H9 (cell line): ENCODE measurements at regions not wholly inside any gene's neighbourhood (a gene's known extent, or its start where the extent isn't known, plus 50 kb on each side); places are given as distances from the start of the nearest gene placed in this dataset.

Source experiments
- DNase-seq: peaks from one replicate; pipeline ENCODE4 v3.0.0-alpha.2; 2017
- H2AFZ ChIP-seq: one replicate; pipeline ENCODE4 v1.6.1; 2013; ENCODE audit warnings: mild to moderate bottlenecking, low read length, control low read depth, moderate library complexity
- H2AK5ac ChIP-seq: 2 replicates; pipeline ENCODE4 v1.6.1; 2013; ENCODE audit warnings: low read length, control low read depth, mixed read lengths; ENCODE audit not compliant: insufficient read length
- H2BK120ac ChIP-seq: one replicate; pipeline ENCODE4 v1.6.1; 2013; ENCODE audit warnings: low read depth, mild to moderate bottlenecking, low read length, control low read depth, inconsistent platforms; ENCODE audit not compliant: poor library complexity, severe bottlenecking
- H2BK12ac ChIP-seq: 2 replicates; pipeline ENCODE4 v1.6.1; 2013; ENCODE audit warnings: low read length, control low read depth, mixed read lengths, low read depth; ENCODE audit not compliant: insufficient read length
- H2BK15ac ChIP-seq: 2 replicates; pipeline ENCODE4 v1.6.1; 2013; ENCODE audit warnings: low read depth, low read length, control low read depth
- H2BK20ac ChIP-seq: one replicate; pipeline ENCODE4 v1.6.1; 2013; ENCODE audit warnings: low read depth, mild to moderate bottlenecking, low read length, control low read depth, inconsistent platforms; ENCODE audit not compliant: poor library complexity, severe bottlenecking
- H2BK5ac ChIP-seq: 2 replicates; pipeline ENCODE4 v1.6.1; 2013; ENCODE audit warnings: low read length, control low read depth, mixed read lengths; ENCODE audit not compliant: insufficient read length
- H3K14ac ChIP-seq: 2 replicates; pipeline ENCODE4 v1.6.1; 2013; ENCODE audit warnings: low read length, control low read depth; ENCODE audit not compliant: insufficient read depth
- H3K18ac ChIP-seq: 2 replicates; pipeline ENCODE4 v1.6.1; 2013; ENCODE audit warnings: low read depth, mild to moderate bottlenecking, mixed read lengths, low read length, control low read depth; ENCODE audit not compliant: insufficient read length
- H3K23ac ChIP-seq: 2 replicates; pipeline ENCODE4 v1.6.1; 2013; ENCODE audit warnings: low read length, control low read depth, mixed read lengths, low read depth; ENCODE audit not compliant: insufficient read length
- H3K23me2 ChIP-seq: 2 replicates; pipeline ENCODE4 v1.6.1; 2013; ENCODE audit warnings: low read depth, mild to moderate bottlenecking, mixed read lengths, low read length, control low read depth; ENCODE audit not compliant: insufficient read length, poor library complexity, severe bottlenecking
- H3K27ac ChIP-seq: 2 replicates; pipeline ENCODE4 v1.5.1; 2013; ENCODE audit warnings: low read length, control low read depth, mixed read lengths, low read depth; ENCODE audit not compliant: insufficient read length
- H3K27me3 ChIP-seq: 2 replicates; pipeline ENCODE4 v1.6.1; 2013; ENCODE audit warnings: low read length, control low read depth, inconsistent platforms; ENCODE audit not compliant: insufficient read depth
- H3K4ac ChIP-seq: 2 replicates; pipeline ENCODE4 v1.6.1; 2013; ENCODE audit warnings: low read depth, mild to moderate bottlenecking, control low read depth, inconsistent platforms, low read length, moderate library complexity
- H3K4me1 ChIP-seq: 2 replicates; pipeline ENCODE4 v1.6.1; 2013; ENCODE audit warnings: low read length, control low read depth, inconsistent platforms; ENCODE audit not compliant: insufficient read depth
- H3K4me2 ChIP-seq: 2 replicates; pipeline ENCODE4 v1.6.1; 2013; ENCODE audit warnings: low read length, control low read depth, mixed read lengths; ENCODE audit not compliant: insufficient read length, insufficient read depth
- H3K56ac ChIP-seq: 2 replicates; pipeline ENCODE4 v1.6.1; 2013; ENCODE audit warnings: low read depth, mild to moderate bottlenecking, mixed read lengths, low read length, control low read depth; ENCODE audit not compliant: insufficient read length
- H3K79me1 ChIP-seq: 2 replicates; pipeline ENCODE4 v1.6.1; 2013; ENCODE audit warnings: low read depth, mild to moderate bottlenecking, moderate library complexity, low read length, control low read depth, inconsistent platforms; ENCODE audit not compliant: insufficient read depth, poor library complexity, severe bottlenecking
- H3K79me2 ChIP-seq: 2 replicates; pipeline ENCODE4 v1.6.1; 2013; ENCODE audit warnings: low read length, control low read depth, inconsistent platforms; ENCODE audit not compliant: insufficient read depth
- H3K9ac ChIP-seq: 2 replicates; pipeline ENCODE4 v1.6.1; 2013; ENCODE audit warnings: low read length, control low read depth, mixed read lengths; ENCODE audit not compliant: insufficient read length; ENCODE audit errors: extremely low read depth
- H3K9me3 ChIP-seq: one replicate; pipeline ENCODE4 v1.6.1; 2013; ENCODE audit warnings: low read depth, low read length, inconsistent platforms; ENCODE audit not compliant: control insufficient read depth
- H3T11ph ChIP-seq: one replicate; pipeline ENCODE4 v1.6.1; 2013; ENCODE audit warnings: mild to moderate bottlenecking, low read length, control low read depth, inconsistent platforms
- H4K20me1 ChIP-seq: one replicate; pipeline ENCODE4 v1.6.1; 2013; ENCODE audit not compliant: control insufficient read depth, insufficient read length, insufficient read depth
- H4K5ac ChIP-seq: 2 replicates; pipeline ENCODE4 v1.6.1; 2013; ENCODE audit warnings: low read depth, mild to moderate bottlenecking, mixed read lengths, low read length, control low read depth; ENCODE audit not compliant: insufficient read length
- H4K8ac ChIP-seq: replicated peaks from 2 replicates; pipeline ENCODE4 v1.6.1; 2013; ENCODE audit warnings: low read length, control low read depth, mixed read lengths, low read depth; ENCODE audit not compliant: insufficient read length
- H4K91ac ChIP-seq: 2 replicates; pipeline ENCODE4 v1.6.1; 2013; ENCODE audit warnings: low read depth, mild to moderate bottlenecking, moderate library complexity, mixed read lengths, low read length, control low read depth; ENCODE audit not compliant: insufficient read length
- H3K27ac Mint-ChIP-seq, 3 experiments: 2 replicates in 2 of 3; 3 replicates in 1 of 3; pipeline ENCODE4 v1.8.0; 2020 to 2021; ENCODE audit warnings: mixed read lengths in 3 of 3, mild to moderate bottlenecking in 1 of 3, moderate library complexity in 1 of 3
- H3K27me3 Mint-ChIP-seq: 2 replicates; pipeline ENCODE4 v1.8.0; 2021; ENCODE audit warnings: low read depth, mild to moderate bottlenecking, moderate library complexity, mixed read lengths
- H3K36me3 Mint-ChIP-seq, 3 experiments: 2 replicates in 2 of 3; 3 replicates in 1 of 3; pipeline ENCODE4 v1.8.0; 2020 to 2021; ENCODE audit warnings: low read depth in 3 of 3, mixed read lengths in 3 of 3; ENCODE audit not compliant: insufficient read depth in 1 of 3
- H3K4me1 Mint-ChIP-seq, 2 experiments: 2 replicates each; pipeline ENCODE4 v1.8.0; 2020; ENCODE audit warnings: mixed read lengths in 2 of 2
- H3K4me3 Mint-ChIP-seq, 2 experiments: 2 replicates in 1 of 2; 3 replicates in 1 of 2; pipeline ENCODE4 v1.8.0; 2020 to 2021; ENCODE audit warnings: mild to moderate bottlenecking in 2 of 2, mixed read lengths in 2 of 2, moderate library complexity in 1 of 2
- H3K9me3 Mint-ChIP-seq, 2 experiments: 2 replicates in 1 of 2; 3 replicates in 1 of 2; pipeline ENCODE4 v1.8.0; 2020; ENCODE audit warnings: mild to moderate bottlenecking in 2 of 2, mixed read lengths in 2 of 2, moderate library complexity in 1 of 2
- CTCF ChIP-seq: fragments of 200-600 bp; sonication (generic); conservative IDR thresholded peaks from 3 replicates; pipeline ENCODE4 v1.8.0; 2021; ENCODE audit warnings: antibody characterized with exemption, mild to moderate bottlenecking
- WGBS: extraction: QIAGEN DNeasy Blood & Tissue Kit; methylation state at CpG from one replicate; pipeline ENCODE4 v1.1.7; 2013; ENCODE audit warnings: missing lambda C conversion rate, low lambda C conversion rate, mixed read lengths; ENCODE audit not compliant: insufficient read length; ENCODE audit errors: extremely low coverage; 5-methylcytosine and 5-hydroxymethylcytosine counted together

GRCh38 chr17:69947027-69947759 lies 127.8 kb upstream of the KCNJ16 start:
- Histone ChIP-seq H2BK5ac (no peak overlapping the region), H3K79me2 (no peaks in the 10 kb centered on the region), H3K9ac (no peak overlapping the region), H3K23me2 (no peaks in the 10 kb centered on the region), H3K14ac (no peak overlapping the region), H2BK20ac (no peak overlapping the region), H3T11ph (no peak overlapping the region), H2BK15ac (no peak overlapping the region), H4K91ac (no peak overlapping the region), H4K20me1 (no peaks in the 10 kb centered on the region), H3K27ac (no peak overlapping the region), H3K4ac (no peak overlapping the region), H4K5ac (no peak overlapping the region), H2BK120ac (no peak overlapping the region), H3K23ac (no peak overlapping the region), H2BK12ac (no peak overlapping the region), H3K9me3 (no peaks in the 10 kb centered on the region), H2AFZ (no peak overlapping the region), H3K4me2 (no peak overlapping the region), H3K18ac (no peak overlapping the region), H4K8ac (no peak overlapping the region), H3K27me3 (no peaks in the 10 kb centered on the region), H3K79me1 (no peaks in the 10 kb centered on the region), H3K4me1 (no peaks in the 10 kb centered on the region), H3K56ac (no peak overlapping the region), H2AK5ac (no peak overlapping the region)
- H3K4me1 Mint-ChIP-seq, result no peaks in the 10 kb centered on the region
- H3K4me3 Mint-ChIP-seq, result no peak overlapping the region
- H3K27me3 Mint-ChIP-seq, result no peaks in the 10 kb centered on the region
- H3K36me3 Mint-ChIP-seq, result no peaks in the 10 kb centered on the region
- WGBS, result no CpG with 5 or more reads among the region's 4 CpGs
- DNase-seq, result no peak
- H3K9me3 Mint-ChIP-seq, result no peaks in the 10 kb centered on the region
- no peak overlapping the region for H3K27ac Mint-ChIP-seq
- TF ChIP-seq CTCF, result no peak
